Suppressor macrophage treated with lipopolysaccharide for 4 hours (primary cell): ENCODE measurements at regions not wholly inside any gene's neighbourhood (a gene's known extent, or its start where the extent isn't known, plus 50 kb on each side); places are given as distances from the start of the nearest gene placed in this dataset.

Source experiments
- DNase-seq: peaks from one replicate; pipeline ENCODE4 v3.0.0-alpha.2; 2020

DNA sequence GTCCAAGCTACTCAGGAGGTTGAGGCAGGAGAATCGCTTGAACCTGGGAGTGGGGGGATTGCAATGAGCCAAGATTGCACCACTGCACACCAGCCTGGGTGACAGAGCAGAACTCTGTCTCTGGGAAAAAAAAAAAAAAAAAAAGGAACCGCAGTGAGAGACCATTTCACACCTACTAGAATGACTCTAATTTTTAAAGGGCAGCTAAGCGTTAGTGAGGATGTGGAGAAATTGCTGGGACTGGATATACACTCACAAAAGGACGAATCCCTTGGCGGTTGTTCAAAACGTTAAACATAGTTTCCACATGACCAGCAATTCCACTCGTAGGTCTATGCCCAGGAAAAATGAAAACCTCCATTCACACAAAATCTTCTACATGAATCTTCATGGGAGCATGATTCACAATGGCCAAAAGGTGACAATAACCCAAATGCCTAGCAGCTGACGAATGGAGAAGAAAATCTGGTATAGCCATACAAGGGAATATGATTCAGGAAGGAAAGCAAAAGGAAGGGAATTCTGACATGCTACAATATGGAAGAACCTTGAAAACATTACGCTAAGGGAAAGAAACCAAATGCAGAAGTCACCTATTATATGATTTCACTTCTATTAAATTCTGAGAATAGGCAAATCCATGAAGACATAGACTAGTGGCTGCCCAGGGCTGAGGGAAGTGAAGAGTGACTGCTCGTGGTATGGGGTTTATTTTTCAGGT is 127.0 kb downstream of the CHSY1 start:
- DNase-seq: peak; percentile 80

DNA sequence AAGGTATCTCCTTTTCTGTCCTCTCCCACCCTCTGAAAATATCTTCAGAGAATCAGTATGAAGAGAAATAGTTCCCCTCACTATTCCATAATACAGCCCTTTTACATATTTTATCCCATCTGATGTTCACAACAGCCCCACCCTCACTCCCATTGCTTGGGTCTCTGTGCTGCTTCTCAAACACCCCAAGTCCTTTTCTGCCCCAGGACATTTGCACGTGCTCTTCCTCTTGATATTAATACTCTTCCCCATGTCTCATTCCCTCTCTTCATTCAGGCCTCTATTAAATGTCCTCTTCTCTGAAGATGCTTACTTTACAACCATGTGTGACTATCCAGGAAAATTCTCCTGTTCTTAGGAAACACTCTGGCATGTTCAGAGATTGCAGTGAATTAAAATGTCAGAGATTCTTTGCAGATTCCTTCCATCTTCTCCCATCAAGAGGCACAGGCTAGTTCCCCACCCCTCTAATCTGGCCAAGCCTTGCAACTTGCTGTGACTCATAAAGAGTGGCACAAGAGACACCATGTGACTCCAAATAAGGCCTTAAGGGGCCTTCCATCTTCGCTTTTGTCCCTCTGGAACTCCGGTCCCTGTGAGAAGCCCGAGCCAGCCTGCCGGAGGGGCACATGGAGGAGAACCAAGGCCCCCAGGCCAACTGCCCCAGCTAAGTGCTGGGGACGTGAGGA is 128.5 kb downstream of the CHSY1 start:
- DNase-seq: peak; percentile 79

DNA sequence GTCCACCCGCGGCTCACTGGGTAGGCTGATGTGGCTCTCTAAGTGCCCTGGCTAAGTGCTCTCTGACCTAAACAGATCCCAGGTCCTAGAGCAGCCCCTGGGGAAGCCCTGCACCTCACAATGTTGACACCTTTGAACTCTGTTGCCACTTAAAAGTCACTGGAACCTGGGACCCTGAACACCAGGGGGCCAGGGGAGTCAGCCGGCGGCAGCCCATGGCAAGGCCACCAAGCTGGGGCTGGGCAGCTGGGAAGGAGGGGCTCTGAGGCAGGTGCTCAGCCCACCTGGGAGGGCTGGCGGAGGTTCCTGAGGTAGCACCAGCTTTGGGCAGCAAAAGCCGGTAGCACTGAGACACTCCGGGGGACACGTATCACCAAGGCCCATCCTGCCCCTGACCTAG is 129.0 kb downstream of the CHSY1 start:
- no peak for DNase-seq

DNA sequence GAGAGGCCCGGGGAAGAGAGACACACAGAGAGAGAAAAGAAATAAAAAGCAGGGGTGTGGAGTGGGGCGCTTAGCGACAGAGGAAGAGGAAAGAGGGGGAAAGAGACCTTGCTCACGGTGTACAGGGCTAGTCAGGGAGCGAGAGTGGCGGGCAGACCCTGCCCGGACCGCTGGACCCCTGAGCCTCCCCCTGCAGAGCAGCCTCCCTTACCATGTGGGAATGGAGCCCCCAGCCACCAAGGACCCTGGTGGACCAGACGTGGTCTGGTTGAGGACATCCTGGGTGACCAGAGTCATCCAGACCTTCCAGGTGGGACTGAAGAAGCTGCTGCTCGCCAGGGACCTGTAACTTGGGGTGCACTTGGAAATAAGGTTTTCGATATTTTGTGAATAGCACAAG is 129.6 kb downstream of the CHSY1 start:
- no peak for DNase-seq

DNA sequence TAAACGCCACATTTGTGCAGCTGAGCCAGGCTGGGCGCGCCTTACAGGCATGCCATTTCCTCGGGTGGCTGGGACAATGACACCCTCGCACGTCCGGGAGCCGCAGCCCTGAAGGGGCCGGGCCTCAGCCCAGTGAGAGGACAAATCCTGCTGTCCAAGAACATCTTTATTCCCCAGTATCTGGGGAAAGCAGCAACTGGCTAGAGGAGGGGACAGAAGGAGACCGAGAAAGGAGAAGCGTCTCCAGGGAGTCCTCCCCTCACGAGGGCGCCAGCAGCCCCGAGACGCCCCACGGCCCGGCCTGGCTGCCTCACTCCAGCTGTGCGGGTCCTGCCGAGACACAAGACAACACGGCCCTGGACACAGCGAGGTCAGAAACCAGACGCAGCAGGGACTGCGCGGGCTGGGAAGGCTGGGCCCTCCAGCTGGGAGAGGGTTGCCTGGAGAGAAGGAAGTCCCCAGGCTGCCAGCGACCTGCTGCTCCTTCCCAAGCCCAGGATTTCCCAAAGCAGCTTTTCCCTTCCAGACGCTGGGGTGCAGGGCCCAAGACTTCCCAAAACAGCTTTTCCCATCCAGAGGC is 130.2 kb downstream of the CHSY1 start:
- peak; percentile 79 for DNase-seq

DNA sequence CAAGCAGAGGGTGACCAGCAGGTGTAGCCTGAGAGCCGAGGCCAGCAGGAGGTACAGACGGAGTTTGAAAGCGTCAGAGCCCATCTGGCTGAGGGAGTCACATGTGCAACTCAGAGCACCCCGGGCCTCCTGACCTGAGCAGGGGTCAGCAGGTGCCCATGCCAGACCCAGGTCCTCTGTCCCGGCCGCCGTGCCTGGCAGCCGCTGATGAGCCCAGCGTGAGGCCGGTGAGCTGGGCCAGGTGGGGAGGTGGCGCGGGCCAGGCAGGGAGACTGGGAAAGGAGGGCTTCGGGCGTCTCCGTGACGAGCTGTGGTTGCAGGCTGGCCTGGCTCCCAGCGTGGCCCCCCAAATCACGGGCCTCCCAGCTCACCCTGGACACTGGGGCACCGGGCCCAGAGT is 130.9 kb downstream of the CHSY1 start:
- no peak for DNase-seq

DNA sequence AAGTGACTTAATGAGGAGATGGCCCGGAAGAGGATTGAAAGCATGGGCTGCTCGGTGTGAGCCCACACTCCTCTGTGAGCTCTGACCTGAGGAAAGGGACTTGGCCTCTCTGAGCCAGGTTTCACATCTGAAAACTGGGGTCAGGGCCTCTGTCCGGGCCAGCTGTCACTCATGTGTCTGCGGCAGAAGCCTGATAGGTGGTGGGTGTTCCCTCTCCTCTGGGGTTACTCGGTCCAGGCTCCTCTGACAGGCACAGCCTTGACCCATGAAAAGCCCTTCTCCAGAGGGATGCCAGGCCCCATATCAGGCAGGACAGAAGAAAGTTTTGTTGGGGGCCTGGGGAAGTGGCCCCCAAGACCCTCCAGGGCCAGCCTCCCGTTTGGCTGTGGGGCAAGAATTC is 131.4 kb downstream of the CHSY1 start:
- DNase-seq: no peak
